ENCODE measurements at regions not wholly inside any gene's neighbourhood (a gene's known extent, or its start where the extent isn't known, plus 50 kb on each side); places are given as distances from the start of the nearest gene placed in this dataset.

DNA sequence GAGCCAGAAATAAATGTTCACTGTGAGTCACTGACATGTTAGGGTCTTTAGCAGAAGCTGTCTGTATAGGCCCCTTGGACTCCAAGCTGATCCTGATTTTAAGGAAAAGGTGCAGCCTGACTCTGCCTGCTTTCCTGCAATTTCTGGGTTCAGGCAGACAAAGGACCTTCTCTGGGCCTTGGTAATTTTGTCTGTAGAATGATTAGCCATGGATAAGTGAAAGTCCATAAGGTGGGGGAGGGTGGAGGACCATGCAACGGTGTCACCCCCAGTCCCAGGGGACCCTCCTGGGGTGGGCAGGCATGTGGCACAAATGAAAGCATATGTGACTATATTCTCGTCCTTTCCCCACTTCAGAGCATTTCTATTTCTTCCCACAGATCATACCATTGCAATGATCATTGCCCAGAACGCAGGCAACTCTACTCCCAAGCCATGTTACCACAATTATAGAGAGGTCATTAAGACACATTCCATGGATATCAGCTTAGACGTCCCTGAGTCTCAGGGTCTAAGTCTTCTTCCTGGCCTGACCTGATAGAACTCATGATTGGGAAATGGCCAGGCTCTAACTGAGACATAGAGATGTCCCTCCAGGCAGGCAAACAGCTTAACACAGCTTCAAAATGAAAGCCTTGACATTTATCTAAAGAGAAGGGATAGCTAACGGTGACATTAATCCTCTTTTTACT is 157.9 kb upstream of the ALDH1B1 start:
- Mint-ChIP-seq H3K4me1 (ENCODE audit: insufficient read depth, unreplicated experiment) (no peaks in the 10 kb centered on the region), H3K9me3 (ENCODE audit: unreplicated experiment) (no peaks in the 10 kb centered on the region), H3K36me3 (ENCODE audit: insufficient read depth, unreplicated experiment) (no peaks in the 10 kb centered on the region), H3K27me3 (ENCODE audit: insufficient read depth, unreplicated experiment) (no peaks in the 10 kb centered on the region), H3K4me3 (ENCODE audit: unreplicated experiment) (no peak overlapping the region), H3K27ac (ENCODE audit: low read depth, unreplicated experiment) (no peak overlapping the region)
- ChIA-PET CTCF (interaction anchor here (0.7 to 1.5 kb wide), 2 partner anchors 147 to 406 kb away, joined by 3 read pairs; no protein-coding TSS in a partner anchor), POLR2A (no interaction called here)
- no peak for DNase-seq (ENCODE audit: unreplicated experiment)
- no TSS peak for BruUV-seq (replicated peaks)
- TF ChIP-seq, protein P1, sequence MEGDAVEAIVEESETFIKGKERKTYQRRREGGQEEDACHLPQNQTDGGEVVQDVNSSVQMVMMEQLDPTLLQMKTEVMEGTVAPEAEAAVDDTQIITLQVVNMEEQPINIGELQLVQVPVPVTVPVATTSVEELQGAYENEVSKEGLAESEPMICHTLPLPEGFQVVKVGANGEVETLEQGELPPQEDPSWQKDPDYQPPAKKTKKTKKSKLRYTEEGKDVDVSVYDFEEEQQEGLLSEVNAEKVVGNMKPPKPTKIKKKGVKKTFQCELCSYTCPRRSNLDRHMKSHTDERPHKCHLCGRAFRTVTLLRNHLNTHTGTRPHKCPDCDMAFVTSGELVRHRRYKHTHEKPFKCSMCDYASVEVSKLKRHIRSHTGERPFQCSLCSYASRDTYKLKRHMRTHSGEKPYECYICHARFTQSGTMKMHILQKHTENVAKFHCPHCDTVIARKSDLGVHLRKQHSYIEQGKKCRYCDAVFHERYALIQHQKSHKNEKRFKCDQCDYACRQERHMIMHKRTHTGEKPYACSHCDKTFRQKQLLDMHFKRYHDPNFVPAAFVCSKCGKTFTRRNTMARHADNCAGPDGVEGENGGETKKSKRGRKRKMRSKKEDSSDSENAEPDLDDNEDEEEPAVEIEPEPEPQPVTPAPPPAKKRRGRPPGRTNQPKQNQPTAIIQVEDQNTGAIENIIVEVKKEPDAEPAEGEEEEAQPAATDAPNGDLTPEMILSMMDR (IDR thresholded peaks at IDR 0.05; ENCODE audit: unreplicated experiment): no peak
- intact Hi-C loops (cut with micrococcal nuclease): no loop called here

- Mint-ChIP-seq H3K27ac (ENCODE audit: low read depth, unreplicated experiment) (no peak overlapping the region), H3K9me3 (ENCODE audit: unreplicated experiment) (no peaks in the 10 kb centered on the region), H3K27me3 (ENCODE audit: insufficient read depth, unreplicated experiment) (no peaks in the 10 kb centered on the region), H3K4me1 (ENCODE audit: insufficient read depth, unreplicated experiment) (no peaks in the 10 kb centered on the region), H3K4me3 (ENCODE audit: unreplicated experiment) (no peak overlapping the region), H3K36me3 (ENCODE audit: insufficient read depth, unreplicated experiment) (no peaks in the 10 kb centered on the region)
- ChIA-PET POLR2A (no interaction called here), CTCF (interaction anchor here (0.6 to 0.7 kb wide), 2 partner anchors 74 to 407 kb away, joined by 3 read pairs; no protein-coding TSS in a partner anchor)
- intact Hi-C loops (cut with micrococcal nuclease): no loop called here
- BruUV-seq (replicated peaks): no TSS peak
- no peak for DNase-seq (ENCODE audit: unreplicated experiment)
- TF ChIP-seq, protein P1 (IDR thresholded peaks at IDR 0.05; ENCODE audit: unreplicated experiment): no peak
These were observed 158.6 kb upstream of the ALDH1B1 start for GRCh38 chr9:38233796-38234355.

GRCh38 chr9:38233343-38233742 is 159.2 kb upstream of the ALDH1B1 start:
- H3K4me1 Mint-ChIP-seq (ENCODE audit: insufficient read depth, unreplicated experiment): no peaks in the 10 kb centered on the region
- no TSS peak for BruUV-seq (replicated peaks)
- H3K36me3 Mint-ChIP-seq (ENCODE audit: insufficient read depth, unreplicated experiment): no peaks in the 10 kb centered on the region
- ChIA-PET POLR2A (no interaction called here), CTCF (interaction anchor here (0.6 kb wide), 2 partner anchors 29 to 73 kb away, joined by 3 read pairs; no protein-coding TSS in a partner anchor)
- TF ChIP-seq, protein P1 (IDR thresholded peaks at IDR 0.05; ENCODE audit: unreplicated experiment): no peak
- no peaks in the 10 kb centered on the region for H3K9me3 Mint-ChIP-seq (ENCODE audit: unreplicated experiment)
- H3K27ac Mint-ChIP-seq (ENCODE audit: low read depth, unreplicated experiment): no peak overlapping the region
- H3K27me3 Mint-ChIP-seq (ENCODE audit: insufficient read depth, unreplicated experiment): no peaks in the 10 kb centered on the region
- intact Hi-C loops (cut with micrococcal nuclease): no loop called here
- no peak for DNase-seq (ENCODE audit: unreplicated experiment)
- H3K4me3 Mint-ChIP-seq (ENCODE audit: unreplicated experiment): no peak overlapping the region

GRCh38 chr9:38232895-38233294 is 159.6 kb upstream of the ALDH1B1 start:
- DNase-seq (ENCODE audit: unreplicated experiment): no peak
- ChIA-PET CTCF (interaction anchor here (0.6 kb wide), 1 partner anchor 30 kb away, joined by 3 read pairs; no protein-coding TSS in a partner anchor), POLR2A (no interaction called here)
- Mint-ChIP-seq H3K4me1 (ENCODE audit: insufficient read depth, unreplicated experiment) (no peaks in the 10 kb centered on the region), H3K36me3 (ENCODE audit: insufficient read depth, unreplicated experiment) (no peaks in the 10 kb centered on the region), H3K9me3 (ENCODE audit: unreplicated experiment) (no peaks in the 10 kb centered on the region), H3K27ac (ENCODE audit: low read depth, unreplicated experiment) (no peak overlapping the region), H3K27me3 (ENCODE audit: insufficient read depth, unreplicated experiment) (no peaks in the 10 kb centered on the region), H3K4me3 (ENCODE audit: unreplicated experiment) (no peak overlapping the region)
- intact Hi-C loops (cut with micrococcal nuclease): no loop called here
- TF ChIP-seq, protein P1 (IDR thresholded peaks at IDR 0.05; ENCODE audit: unreplicated experiment): no peak
- no TSS peak for BruUV-seq (replicated peaks)
